ENCODE measurements at regions not wholly inside any gene's neighbourhood (a gene's known extent, or its start where the extent isn't known, plus 50 kb on each side); places are given as distances from the start of the nearest gene placed in this dataset.

GRCh38 chr4:54946741-54947140 is 178.7 kb downstream of the KDR start:
- TF ChIP-seq EZH2 (IDR thresholded peaks at IDR 0.05; ENCODE audit: low read depth) = no peak
- TF ChIP-seq, protein P1, sequence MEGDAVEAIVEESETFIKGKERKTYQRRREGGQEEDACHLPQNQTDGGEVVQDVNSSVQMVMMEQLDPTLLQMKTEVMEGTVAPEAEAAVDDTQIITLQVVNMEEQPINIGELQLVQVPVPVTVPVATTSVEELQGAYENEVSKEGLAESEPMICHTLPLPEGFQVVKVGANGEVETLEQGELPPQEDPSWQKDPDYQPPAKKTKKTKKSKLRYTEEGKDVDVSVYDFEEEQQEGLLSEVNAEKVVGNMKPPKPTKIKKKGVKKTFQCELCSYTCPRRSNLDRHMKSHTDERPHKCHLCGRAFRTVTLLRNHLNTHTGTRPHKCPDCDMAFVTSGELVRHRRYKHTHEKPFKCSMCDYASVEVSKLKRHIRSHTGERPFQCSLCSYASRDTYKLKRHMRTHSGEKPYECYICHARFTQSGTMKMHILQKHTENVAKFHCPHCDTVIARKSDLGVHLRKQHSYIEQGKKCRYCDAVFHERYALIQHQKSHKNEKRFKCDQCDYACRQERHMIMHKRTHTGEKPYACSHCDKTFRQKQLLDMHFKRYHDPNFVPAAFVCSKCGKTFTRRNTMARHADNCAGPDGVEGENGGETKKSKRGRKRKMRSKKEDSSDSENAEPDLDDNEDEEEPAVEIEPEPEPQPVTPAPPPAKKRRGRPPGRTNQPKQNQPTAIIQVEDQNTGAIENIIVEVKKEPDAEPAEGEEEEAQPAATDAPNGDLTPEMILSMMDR (conservative IDR thresholded peaks at IDR 0.05) = no peak

Data from PC-9 (cell line).